Spinal cord (tissue), 9 donors: ENCODE measurements at regions not wholly inside any gene's neighbourhood (a gene's known extent, or its start where the extent isn't known, plus 50 kb on each side); places are given as distances from the start of the nearest gene placed in this dataset.
"Not testable (repeated sequence)": the region's sequence is repeated elsewhere in the genome, so short reads cannot be mapped to it uniquely, and the experiment has no call there.

ENCODE experiments used
- DNase-seq, 6 donors: peaks; one replicate each; pipeline versions ENCODE4 v3.0.0 to v3.0.0-alpha.2; 2013 to 2015; ENCODE audit warnings: low spot score in 6 of 6, low read depth in 4 of 6
- H3K27ac ChIP-seq: one replicate; pipeline ENCODE4 v1.5.1; 2013; ENCODE audit warnings: low read depth, low read length, control low read depth
- H3K27me3 ChIP-seq: one replicate; pipeline ENCODE4 v1.6.1; 2013; ENCODE audit warnings: low read length; ENCODE audit not compliant: control insufficient read depth, insufficient read depth
- H3K36me3 ChIP-seq: one replicate; pipeline ENCODE4 v1.6.1; 2013; ENCODE audit warnings: low read length; ENCODE audit not compliant: control insufficient read depth, insufficient read depth
- H3K4me1 ChIP-seq: one replicate; pipeline ENCODE4 v1.6.1; 2013; ENCODE audit warnings: low read length; ENCODE audit not compliant: control insufficient read depth, insufficient read depth
- H3K4me3 ChIP-seq: one replicate; pipeline ENCODE4 v1.5.1; 2013; ENCODE audit warnings: low read depth, low read length, control low read depth
- H3K9me3 ChIP-seq: one replicate; pipeline ENCODE4 v1.6.1; 2013; ENCODE audit warnings: low read length; ENCODE audit not compliant: control insufficient read depth, insufficient read depth
- WGBS: methylation state at CpG from one replicate; pipeline ENCODE4 v1.1.5; 2013; ENCODE audit warnings: missing lambda C conversion rate; ENCODE audit not compliant: insufficient coverage; 5-methylcytosine and 5-hydroxymethylcytosine counted together
- donor health status: healthy.

DNA sequence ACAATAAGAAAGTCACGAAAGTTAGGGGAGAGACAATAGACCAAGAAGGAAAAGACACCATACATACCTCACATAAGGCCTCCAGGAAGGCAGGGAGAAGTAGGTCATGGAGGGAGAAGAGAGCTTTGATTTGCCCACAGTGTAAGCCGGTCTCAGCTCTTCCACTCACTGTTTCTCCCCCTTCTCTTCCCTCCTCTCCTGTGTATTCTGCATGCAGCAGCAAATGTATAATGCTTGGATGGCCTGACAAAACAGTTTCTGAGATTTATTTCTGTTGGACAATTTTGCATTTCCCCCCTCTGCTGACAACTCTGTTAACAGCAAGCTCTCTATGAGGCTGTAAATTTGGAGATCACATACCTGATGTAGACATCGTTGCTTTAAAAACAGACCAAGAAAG lies 318.9 kb downstream of the OMA1 start:
- no peak overlapping the region for H3K27ac ChIP-seq
- no peaks in the 10 kb centered on the region for H3K27me3 ChIP-seq
- H3K4me1 ChIP-seq: no peaks in the 10 kb centered on the region
- H3K4me3 ChIP-seq: no peak overlapping the region
- DNase-seq: peak in 2 of 6 donors; percentile 18 to 44
- H3K9me3 ChIP-seq: no peaks in the 10 kb centered on the region
- no peaks in the 10 kb centered on the region for H3K36me3 ChIP-seq
- WGBS: 88% methylated on average over 1 of the region's 3 CpGs

DNA sequence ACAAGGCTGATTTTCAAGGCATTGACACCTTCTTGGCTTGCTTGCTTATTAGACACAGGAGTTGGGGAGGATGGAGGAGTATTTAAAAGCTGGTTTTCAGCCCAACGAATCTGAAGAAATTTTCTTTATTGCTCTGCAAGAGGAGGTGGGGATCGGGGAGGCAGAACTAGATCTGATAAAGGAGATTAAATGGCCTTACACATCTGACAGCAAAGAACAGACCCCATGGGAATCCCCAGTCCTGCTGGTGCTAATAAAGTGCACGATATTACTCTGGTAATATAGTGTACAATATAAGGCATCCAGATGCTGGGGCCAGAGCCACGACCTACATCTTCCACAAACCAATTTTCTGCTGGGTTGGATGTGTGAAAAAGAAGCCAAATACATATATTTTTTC lies 323.0 kb downstream of the OMA1 start:
- no peak overlapping the region for H3K27ac ChIP-seq
- peak in 1 of 6 donors; percentile 37 for DNase-seq

DNA sequence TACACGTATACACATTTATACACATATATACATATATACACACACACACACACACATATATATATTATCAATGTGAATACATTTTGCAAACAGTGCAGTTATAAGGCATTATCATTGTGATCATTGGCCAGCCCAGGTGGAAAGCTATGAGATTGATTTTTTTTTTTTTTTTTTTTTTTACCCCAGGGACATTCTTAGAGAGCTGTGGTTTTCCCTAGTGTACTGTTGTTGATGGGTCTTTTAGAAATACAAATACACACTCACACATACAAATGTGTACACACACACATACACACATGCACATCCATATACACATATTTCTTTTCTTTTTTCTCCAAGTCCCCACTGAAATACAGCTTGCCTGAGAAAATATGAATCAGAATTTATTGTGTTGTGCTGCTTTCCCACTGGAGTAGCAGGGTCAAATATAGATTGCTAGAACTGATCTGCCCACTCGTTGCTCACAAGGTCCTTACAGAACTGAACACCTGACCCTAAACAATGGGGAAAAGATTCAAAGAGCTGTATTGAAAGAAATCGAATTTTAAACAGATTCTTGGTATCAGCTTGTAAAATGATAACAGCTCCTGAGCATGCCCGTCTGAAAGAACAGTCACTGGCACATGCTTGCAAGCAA lies 325.6 kb downstream of the OMA1 start:
- Histone ChIP-seq H3K27ac (no peak overlapping the region), H3K36me3 (no peaks in the 10 kb centered on the region), H3K9me3 (no peaks in the 10 kb centered on the region), H3K4me3 (no peak overlapping the region), H3K4me1 (no peaks in the 10 kb centered on the region), H3K27me3 (no peaks in the 10 kb centered on the region)
- 77% methylated on average over 2 of the region's 4 CpGs for WGBS
- DNase-seq: no peak

More for the DNA sequence above, 323.0 kb downstream of the OMA1 start:
- WGBS: no CpG with 5 or more reads among the region's 4 CpGs
- H3K27me3 ChIP-seq: no peaks in the 10 kb centered on the region
- H3K4me3 ChIP-seq: no peak overlapping the region
- no peaks in the 10 kb centered on the region for H3K4me1 ChIP-seq
- H3K36me3 ChIP-seq: no peaks in the 10 kb centered on the region
- H3K9me3 ChIP-seq: no peaks in the 10 kb centered on the region

DNA sequence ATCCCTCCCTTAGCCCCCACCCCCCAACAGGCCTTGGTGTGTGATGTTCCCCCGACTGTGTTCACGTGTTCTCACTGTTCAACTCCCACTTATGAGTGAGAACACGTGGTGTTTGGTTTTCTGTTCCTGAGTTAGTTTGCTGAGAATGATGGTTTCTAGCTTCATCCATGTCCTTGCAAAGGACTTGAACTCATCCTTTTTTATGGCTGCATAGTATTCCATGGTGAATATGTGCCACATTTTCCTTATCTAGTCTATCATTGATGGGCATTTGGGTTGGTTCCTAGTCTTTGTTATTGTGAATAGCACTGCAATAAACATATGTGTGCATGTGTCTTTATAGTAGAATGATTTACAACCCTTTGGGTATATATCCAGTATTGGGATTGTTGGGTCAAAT lies 330.4 kb downstream of the OMA1 start:
- H3K36me3 ChIP-seq, H3K9me3 ChIP-seq, DNase-seq, H3K4me1 ChIP-seq, H3K4me3 ChIP-seq, H3K27ac ChIP-seq, H3K27me3 ChIP-seq: not testable (repeated sequence)
- WGBS: no CpG with 5 or more reads among the region's 3 CpGs

DNA sequence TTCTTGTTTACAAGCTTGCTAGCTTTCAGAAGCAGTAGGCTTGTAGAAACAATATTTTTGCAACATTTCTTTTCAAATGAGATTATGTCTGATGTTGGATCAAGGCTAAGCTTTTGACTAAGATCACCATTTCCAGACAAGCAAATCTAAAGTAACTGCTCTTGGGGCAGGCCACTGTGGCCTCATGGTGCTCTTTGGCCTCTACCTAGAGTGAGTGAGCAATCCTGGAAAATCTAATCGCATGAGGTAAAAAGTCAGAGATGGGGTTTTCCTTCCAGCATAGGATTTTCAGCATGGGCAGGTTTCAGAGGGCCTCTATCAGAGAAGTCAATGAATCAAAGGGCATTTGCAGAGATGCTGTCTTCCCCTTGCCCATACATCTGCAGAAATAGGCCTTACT lies 331.9 kb downstream of the OMA1 start:
- no peaks in the 10 kb centered on the region for H3K4me1 ChIP-seq
- H3K27me3 ChIP-seq: peaks cover 2% of the 10 kb centered on the region
- H3K36me3 ChIP-seq: no peaks in the 10 kb centered on the region
- no peak overlapping the region for H3K4me3 ChIP-seq
- no peak overlapping the region for H3K27ac ChIP-seq
- H3K9me3 ChIP-seq: no peaks in the 10 kb centered on the region
- WGBS: no CpG with 5 or more reads among the region's 1 CpG
- DNase-seq: no peak

DNA sequence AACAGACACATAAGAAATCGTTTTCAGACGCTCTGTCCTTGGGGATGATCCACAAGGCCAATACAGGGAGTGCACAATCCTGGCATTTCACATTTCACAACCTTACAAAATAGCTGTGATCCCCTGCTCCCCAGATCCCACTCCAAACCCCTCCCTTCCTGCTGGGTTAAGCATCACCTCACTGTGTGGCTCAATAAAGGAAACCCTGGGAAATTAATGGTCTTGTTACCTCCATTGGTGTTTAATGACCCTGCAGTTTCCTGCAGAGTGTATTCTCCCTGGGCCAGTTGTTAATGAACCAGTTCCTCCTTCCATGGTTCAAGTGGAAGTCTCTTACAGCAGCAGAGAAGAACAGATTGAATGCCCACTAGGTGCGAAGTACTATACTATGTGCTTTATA lies 334.7 kb downstream of the OMA1 start:
- Histone ChIP-seq H3K27me3 (peaks cover 2% of the 10 kb centered on the region), H3K36me3 (no peaks in the 10 kb centered on the region), H3K4me1 (no peaks in the 10 kb centered on the region), H3K9me3 (no peaks in the 10 kb centered on the region), H3K4me3 (no peak overlapping the region), H3K27ac (no peak overlapping the region)
- WGBS: 13% methylated on average over 2 of the region's 3 CpGs
- peak in 1 of 6 donors; percentile 73 for DNase-seq

DNA sequence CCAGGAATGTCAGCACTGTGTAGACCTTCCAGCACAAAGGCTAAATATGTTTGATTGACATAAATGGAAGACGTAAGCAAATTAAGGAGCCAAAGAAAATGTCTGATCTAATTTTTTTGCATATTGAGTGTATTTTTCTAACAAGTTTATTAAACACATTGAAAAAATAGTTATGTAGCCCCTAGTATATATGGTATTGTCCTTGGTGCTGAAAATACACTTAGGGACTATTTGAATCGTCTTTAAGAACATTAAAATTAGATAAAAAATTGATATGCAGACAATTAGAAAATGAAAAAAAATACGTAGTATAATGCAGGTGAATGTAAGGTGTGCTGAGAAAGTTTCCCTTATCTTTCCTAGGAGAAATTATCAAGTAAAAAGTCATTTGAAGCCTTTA lies 337.0 kb downstream of the OMA1 start:
- Histone ChIP-seq H3K4me1 (no peaks in the 10 kb centered on the region), H3K9me3 (no peaks in the 10 kb centered on the region), H3K36me3 (no peaks in the 10 kb centered on the region), H3K27me3 (peaks cover 2% of the 10 kb centered on the region), H3K27ac (no peak overlapping the region), H3K4me3 (no peak overlapping the region)
- no peak for DNase-seq
- no CpG with 5 or more reads among the region's 3 CpGs for WGBS

DNA sequence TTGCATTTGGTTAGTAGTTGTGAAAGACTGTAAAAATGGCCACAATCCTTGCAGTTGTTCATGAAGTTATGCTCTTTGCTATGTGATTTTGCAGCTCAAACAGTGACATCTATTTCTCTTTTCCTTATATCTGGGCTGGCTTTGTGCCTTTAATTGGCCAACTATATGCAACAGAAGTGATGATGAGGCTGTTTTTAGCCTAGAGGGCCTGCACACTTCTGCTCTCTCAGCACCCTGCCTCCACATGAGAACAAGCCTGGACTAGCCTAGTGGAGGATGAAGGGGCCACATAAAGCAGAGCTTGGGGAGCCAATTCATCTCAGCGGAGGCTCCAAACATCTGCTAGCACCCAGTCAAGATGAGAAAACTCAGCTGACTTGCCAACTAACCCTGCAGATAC lies 339.8 kb downstream of the OMA1 start:
- WGBS: 100% methylated on average over 1 of the region's 1 CpG
- no peak overlapping the region for H3K4me3 ChIP-seq
- H3K27me3 ChIP-seq: peaks cover 2% of the 10 kb centered on the region
- H3K27ac ChIP-seq: no peak overlapping the region
- DNase-seq: no peak
- H3K36me3 ChIP-seq: no peaks in the 10 kb centered on the region
- H3K4me1 ChIP-seq: no peaks in the 10 kb centered on the region
- no peaks in the 10 kb centered on the region for H3K9me3 ChIP-seq

DNA sequence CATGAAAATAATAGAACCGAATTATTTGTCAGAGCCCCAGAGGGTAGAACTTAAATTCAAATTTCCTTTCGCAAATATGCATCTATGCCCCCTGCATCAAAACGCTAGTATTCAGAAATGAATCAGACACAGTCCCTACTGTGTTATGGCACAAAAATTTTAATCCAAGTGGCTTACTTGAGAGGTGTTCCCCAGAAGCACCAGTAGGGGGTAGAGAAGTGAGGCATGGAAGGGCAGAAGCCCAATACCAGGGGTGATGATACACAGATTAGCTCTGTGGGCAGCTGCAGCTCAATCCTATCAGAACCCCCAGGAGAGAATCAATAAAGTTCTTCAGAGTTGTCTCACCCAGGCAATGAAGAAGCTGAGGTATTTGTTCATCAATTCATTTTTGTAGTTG lies 342.2 kb downstream of the OMA1 start:
- DNase-seq: peak in 1 of 6 donors; percentile 11
- Histone ChIP-seq H3K9me3 (no peaks in the 10 kb centered on the region), H3K4me3 (no peak overlapping the region), H3K27ac (no peak overlapping the region), H3K4me1 (no peaks in the 10 kb centered on the region), H3K36me3 (no peaks in the 10 kb centered on the region), H3K27me3 (no peaks in the 10 kb centered on the region)
- no CpG with 5 or more reads among the region's 3 CpGs for WGBS

DNA sequence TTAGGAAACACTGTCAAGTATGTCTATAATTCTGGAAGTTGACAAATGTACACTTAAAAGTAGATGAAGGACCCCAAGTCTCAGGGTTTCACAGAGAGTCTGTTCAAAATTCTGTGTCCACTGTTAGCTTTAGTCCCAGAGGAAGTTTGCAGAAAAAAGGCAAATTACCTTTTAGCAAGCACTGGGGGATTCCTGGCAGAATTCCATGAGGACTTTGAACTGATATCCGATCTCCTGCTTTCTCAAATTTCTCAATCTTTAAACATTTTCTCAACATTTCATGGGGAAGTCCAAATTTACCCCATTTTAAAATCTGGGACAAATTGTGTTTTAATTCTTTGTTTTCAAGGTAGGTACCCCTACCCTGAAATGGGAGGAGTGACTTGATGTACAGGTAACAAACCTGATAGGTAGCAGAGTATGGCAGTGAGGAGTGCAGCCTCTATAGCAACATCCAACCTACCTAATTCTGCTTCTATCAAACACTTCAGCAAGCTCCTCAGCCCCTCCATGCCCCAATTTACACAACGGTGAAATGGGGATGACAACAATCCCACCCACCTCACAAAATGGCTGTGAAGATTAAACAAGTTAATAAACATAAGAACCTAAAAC lies 344.9 kb downstream of the OMA1 start:
- Histone ChIP-seq H3K27me3 (no peaks in the 10 kb centered on the region), H3K9me3 (no peaks in the 10 kb centered on the region), H3K4me1 (no peaks in the 10 kb centered on the region), H3K36me3 (no peaks in the 10 kb centered on the region), H3K4me3 (no peak overlapping the region), H3K27ac (no peak overlapping the region)
- WGBS: 100% methylated on average over 1 of the region's 2 CpGs
- no peak for DNase-seq
